DMS53 treated with DMSO at 0.1 percent for 48 hours (cell line): ENCODE measurements at regions not wholly inside any gene's neighbourhood (a gene's known extent, or its start where the extent isn't known, plus 50 kb on each side); places are given as distances from the start of the nearest gene placed in this dataset.

Experiments
- DNase-seq: peaks from one replicate; lab custom pipeline; 2025; ENCODE audit not compliant: unreplicated experiment; lab: John Stamatoyannopoulos, UW

DNA sequence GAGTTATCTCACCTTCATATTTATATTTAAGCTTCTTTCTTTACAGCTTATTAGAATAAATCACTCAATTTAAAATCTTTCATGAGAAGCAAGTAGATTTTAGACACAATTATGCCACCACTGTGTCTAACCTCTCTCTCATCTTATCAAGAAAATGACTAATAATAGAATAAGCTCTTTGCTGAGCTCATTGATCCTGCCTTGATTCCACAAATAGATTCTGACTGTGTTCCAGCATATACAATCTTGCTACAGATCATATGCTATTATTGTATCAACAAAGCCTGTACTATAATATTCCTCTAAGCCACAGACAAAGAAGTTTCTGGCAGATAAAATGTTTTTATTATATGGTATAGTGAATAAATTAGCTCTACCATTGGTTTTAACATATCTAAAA, 168.7 kb upstream of the GULP1 start:
- DNase-seq: no peak

- no peak for DNase-seq
Observed at GRCh38 chr2:188129677-188130076, 162.0 kb upstream of the GULP1 start.

GRCh38 chr2:188130317-188130716, 161.4 kb upstream of the GULP1 start:
- DNase-seq: no peak

DNA sequence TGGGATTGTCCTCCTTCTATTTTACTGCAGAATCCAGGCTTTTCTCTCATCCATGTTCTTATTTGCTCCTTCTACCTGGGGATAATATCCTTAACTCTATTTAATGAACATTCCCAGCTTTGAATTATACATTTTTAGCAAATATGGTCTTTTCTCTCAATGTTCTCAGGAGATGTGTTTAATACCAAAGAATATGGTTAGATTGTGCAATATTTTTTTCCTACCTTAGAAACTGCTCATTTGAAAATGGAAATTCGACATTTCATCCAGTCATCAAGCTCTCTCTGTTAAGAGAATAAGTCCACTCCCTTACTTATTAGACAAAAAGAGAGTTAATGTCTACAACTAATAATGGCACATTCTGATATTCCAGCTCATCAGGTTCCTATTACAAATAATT, 160.4 kb upstream of the GULP1 start:
- no peak for DNase-seq

DNA sequence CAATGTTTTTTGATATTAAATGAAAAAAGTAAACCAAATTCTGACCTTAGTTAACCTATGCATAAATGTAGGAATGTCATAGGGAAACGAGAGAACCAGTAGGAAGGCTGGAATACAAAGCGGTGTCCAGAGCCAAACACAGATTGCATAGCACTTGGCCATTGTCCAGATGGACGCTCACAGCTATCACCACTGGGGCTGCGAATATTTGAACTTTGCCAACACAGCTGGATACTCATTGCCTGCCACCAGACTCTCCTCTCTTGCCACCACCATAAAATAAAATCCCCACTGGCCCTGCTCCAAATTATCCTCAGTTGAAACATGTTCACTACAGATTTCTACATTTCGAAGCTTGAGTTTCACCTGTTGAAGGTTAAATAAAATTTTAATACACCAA, 159.3 kb upstream of the GULP1 start:
- DNase-seq: no peak

- no peak for DNase-seq
Observed at GRCh38 chr2:188134241-188134640, 157.4 kb upstream of the GULP1 start.

GRCh38 chr2:188138313-188138712, 153.4 kb upstream of the GULP1 start:
- no peak for DNase-seq

- no peak for DNase-seq
Observed at GRCh38 chr2:188142088-188142487, 149.6 kb upstream of the GULP1 start.

- no peak for DNase-seq
Observed at GRCh38 chr2:188142636-188143295, 148.9 kb upstream of the GULP1 start.

DNA sequence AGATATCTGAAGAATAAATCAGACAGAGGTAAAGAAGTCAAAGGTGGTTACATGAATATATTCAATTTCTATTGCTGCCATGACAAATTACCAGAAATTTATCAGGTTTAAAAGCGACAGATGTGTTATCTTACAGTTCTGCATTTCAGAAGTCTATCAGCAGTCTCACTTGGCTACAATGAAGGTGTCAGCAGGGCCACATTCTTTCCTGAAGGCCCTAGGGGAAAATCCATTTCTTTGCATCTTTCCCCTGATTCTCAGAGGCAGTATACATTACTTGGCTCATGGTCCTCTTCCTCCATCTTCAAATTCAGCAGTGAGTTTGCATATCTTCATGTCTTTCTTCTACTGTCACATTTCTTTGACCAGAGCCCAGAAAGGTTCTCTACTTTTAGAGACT, 145.8 kb upstream of the GULP1 start:
- DNase-seq: no peak

- DNase-seq: peak; percentile 55
Observed at GRCh38 chr2:188146888-188147287, 144.8 kb upstream of the GULP1 start.

DNA sequence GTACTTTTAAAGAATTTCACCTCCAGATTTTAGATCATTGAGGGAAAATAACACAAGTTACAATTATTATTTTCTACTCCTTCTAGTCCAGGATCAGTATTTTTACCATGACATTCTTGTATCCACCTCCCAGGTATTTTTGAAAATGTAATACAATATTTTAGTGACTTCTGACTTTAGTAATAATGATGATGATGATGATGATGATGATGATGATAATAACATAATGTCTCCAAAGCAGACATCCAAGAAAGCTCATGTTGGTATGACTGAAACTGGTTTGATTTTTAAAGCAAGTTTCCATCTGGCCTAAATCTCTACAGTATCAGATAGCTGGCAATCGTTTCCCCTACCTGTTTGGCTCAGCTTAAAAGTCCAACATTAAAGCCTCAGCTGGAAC, 140.0 kb upstream of the GULP1 start:
- no peak for DNase-seq

DNA sequence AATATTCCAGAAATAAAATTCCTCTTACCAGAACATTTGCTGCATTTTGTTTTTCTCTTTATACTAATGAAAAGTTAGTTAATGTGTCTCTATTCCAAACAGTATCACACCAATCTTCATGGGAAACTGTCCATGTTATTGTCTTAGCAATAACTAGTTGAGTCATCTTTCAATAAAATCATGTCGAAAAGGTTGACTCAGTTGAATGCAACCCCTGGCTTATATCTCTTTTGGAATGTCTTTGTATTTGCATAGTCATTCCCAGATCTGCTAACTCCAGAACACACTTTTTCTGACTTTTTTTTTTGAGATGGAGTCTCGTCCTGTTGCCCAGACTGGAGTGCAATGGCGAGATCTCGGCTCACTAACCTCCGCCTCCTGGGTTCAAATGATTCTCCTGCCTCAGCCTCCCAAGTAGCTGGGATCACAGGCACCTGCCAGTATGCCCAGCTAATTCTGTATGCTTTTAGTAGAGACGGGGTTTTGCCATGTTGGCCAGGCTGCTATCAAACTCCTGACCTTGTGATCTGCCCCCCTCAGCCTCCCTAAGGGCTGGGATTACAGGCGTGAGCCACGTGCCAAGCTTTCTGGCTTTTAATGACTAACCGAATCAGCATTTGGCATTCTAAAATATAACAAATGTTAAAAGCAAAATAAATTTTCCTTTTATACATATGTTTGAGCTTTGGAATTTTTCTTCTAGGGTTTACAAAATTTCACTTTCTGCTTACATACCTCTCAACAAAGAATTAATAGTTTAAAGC, 133.2 kb upstream of the GULP1 start:
- DNase-seq: no peak

DNA sequence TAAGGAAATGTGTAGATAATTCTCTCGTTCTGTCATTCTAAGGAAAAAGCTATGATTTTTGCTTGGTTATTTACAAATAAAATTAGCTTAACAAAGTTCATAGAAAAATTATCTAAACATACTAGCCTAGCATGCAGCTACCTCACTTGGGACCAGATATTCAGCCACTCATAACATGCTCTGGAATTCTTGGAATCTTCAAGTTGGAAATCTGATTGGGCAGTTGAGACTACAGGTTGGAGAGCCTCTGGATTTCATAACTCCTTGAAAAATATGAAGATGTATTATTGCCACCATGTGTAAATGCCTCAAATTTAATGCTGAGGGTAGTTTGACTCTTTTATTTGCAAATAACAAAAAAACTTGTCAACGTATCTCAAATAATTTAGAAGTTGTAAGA, 132.2 kb upstream of the GULP1 start:
- no peak for DNase-seq

DNA sequence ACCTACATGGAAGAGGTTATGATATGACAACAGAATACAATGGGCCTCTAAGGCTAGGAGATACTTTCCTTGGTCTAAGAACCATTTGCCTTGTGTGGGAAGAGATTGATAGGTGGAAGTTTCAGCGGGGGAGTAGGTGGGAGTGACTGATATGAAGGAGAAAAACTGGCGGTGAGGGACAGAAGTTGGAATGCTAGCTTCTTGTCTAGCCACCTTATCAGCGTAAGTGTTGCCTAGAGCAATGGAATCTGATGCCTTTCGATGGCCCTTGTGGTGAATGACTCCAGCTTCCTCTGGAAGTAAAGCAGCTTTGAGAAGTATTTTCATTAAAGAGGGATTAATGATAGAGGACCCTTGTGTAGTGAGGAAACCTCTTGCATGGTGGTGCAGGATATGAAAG, 121.3 kb upstream of the GULP1 start:
- DNase-seq: no peak

DNA sequence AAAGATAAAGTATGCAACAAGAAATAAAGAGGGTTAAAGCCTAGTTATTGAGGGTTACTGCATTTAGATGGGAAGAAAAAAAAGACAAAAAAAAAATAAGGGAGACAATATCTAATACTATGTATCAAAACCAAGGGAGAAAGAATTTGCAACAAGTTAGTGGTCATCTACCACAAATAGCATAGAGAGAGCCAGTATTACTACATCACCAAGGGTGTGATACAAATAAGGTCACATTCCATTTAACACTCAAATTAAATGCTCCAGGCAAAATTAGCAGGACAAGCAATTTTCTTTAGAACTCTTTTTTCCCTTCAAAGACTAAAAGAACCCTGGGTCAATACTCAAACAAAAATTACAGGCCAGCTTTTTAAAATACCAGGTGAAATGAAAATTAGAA, 115.1 kb upstream of the GULP1 start:
- no peak for DNase-seq

DNA sequence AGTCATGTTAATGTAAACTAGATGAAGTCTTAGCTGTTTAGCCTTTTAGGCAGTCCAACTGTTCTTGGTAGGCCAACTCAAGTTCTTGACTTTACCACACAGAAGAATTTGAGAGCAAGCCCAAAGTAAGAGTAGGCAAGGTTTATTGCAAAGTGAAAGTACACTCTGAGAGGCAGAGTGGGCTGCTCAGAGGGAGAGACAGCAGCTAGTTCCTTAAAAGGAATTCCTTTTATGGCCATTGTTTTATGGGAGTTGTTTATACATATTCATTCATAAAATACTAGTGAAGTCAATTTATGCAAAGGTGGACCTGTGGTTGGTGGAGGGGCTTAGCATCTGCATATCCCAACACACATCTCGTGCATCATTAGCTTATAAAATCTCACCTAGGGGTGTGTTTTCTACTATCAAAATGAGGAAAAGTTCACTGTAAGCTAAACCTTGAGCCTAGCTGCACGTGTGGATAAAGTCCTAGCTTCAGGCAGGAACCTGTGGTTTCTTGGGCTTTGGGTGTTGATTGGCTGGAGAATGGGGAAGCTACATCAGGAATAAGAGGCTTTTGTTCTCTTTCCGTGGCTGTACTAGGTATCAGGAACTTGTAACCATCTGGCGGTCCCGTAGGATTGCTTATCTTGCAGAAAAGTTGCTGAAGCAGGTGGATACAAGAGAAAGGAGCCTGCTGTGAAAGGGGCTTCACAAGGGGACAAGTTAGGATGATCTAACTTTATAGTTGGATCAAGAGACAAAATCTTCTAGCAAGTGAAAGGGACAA, 110.4 kb upstream of the GULP1 start:
- DNase-seq: no peak

GRCh38 chr2:188181884-188182283, 109.8 kb upstream of the GULP1 start:
- no peak for DNase-seq

DNA sequence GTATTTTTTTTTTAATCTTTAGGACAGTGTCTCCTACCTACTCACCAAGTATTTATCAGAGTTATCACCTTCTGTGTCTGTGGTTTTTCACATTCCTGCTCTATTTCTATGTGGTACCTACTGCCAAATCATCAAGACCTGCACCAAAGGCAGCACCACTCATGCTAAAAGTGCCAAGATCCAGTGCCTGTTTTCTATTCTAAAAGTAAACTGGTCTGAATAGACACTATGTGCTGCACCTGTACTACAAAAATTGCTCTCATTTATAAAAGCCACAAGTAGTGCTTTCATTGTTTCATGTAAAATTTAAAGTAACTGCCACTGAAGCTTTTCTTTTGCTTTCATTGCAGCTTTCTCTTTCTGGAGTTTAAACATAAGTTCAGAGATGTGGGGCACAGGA, 103.9 kb upstream of the GULP1 start:
- no peak for DNase-seq

GRCh38 chr2:188189356-188189755, 102.3 kb upstream of the GULP1 start:
- DNase-seq: no peak

- DNase-seq: peak; percentile 6
Observed at GRCh38 chr2:188193230-188193629, 98.4 kb upstream of the GULP1 start.

DNA sequence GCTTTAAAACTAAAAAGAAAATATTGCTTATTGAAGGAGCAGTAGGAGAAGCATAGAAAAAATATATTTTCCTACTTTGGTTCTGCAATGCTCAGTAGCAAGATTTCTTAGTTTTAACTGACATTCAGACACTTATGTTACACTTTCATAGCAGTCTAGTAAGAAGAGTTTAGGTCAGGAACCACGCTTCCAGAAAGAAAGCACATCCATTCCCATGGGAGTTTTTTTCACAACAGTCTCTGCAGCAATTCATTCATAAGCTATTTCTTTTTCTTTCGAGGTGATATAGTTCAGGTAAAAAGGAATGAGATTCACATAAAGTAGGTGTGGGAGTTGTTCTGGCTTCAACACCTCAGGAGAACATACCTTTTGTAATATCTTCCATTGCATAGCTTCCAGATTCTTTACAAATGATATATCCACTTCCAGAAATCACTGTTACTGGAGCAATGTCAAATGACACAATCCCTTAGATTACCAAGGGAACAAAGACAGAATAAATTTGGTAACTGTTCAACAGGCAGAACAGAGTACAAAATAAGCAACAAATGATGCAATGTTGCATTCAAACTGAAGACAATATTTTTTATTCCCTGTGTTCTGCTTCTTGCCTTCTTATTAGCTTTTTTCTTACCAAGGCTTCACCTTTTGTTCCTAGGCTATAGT, 95.2 kb upstream of the GULP1 start:
- no peak for DNase-seq
